GM19239 (cell line): ENCODE measurements at regions not wholly inside any gene's neighbourhood (a gene's known extent, or its start where the extent isn't known, plus 50 kb on each side); places are given as distances from the start of the nearest gene placed in this dataset.

Experiments used
- DNase-seq: peaks from one replicate; pipeline ENCODE4 v3.0.0; 2011; ENCODE audit warnings: low spot score; ENCODE audit not compliant: insufficient read length
- FAIRE-seq: peaks from 2 replicates; lab custom pipeline; 2011; peaks lifted over from hg19 to GRCh38; lab: Jason Lieb, UNC

- FAIRE-seq, result no peak
Measured at GRCh38 chr22:47251911-47252310, 489.5 kb downstream of the TBC1D22A start.

DNA sequence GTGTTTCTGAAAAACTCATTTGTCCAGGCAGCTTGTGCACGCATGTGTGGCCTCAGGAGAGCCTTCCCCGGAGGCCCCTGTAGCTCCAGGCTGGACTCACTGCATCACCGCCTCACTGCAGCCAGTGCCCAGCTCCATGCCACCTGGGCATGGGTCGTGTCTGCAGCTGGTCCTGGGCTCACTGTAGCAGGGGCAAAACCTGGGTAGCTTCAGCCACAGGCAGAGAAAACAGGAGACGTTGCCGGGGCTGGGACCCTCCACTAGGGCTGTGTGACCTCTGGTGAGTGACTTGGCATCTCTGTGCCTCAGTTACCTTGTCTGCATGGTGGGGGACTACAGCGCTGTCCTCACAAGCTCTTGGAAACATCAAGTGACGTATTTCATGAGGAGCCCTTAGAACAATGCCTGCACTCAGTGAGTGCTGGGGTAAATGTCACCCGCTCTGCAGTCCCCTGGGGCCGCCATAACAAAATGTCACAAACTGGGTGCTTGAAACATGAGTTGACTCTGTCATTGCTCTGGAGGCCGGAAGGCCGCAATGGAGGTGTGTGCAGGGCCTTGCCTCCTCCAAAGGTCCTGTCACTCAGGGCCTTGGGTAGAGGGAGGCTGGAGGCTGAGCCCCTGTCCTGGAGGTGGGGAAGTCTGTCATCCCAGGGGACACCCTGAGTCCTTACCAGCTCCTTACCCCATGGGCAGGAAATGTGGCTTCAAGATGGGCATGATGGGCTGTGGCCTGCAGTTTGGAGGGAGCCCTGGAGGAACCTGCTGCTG lies 488.7 kb downstream of the TBC1D22A start:
- FAIRE-seq (no peak), DNase-seq (no peak)

More at GRCh38 chr22:47251911-47252310, 489.5 kb downstream of the TBC1D22A start:
- no peak for DNase-seq

GRCh38 chr22:47249370-47249928 lies 487.0 kb downstream of the TBC1D22A start:
- no peak for DNase-seq
- no peak for FAIRE-seq

- DNase-seq (no peak), FAIRE-seq (no peak)
Measured at GRCh38 chr22:47248925-47249324, 486.5 kb downstream of the TBC1D22A start.

GRCh38 chr22:47247579-47248240 lies 485.3 kb downstream of the TBC1D22A start:
- FAIRE-seq (no peak), DNase-seq (no peak)

- DNase-seq (no peak), FAIRE-seq (no peak)
Measured at GRCh38 chr22:47245786-47246185, 483.3 kb downstream of the TBC1D22A start.

- FAIRE-seq (no peak), DNase-seq (no peak)
Measured at GRCh38 chr22:47245286-47245685, 482.8 kb downstream of the TBC1D22A start.

GRCh38 chr22:47240116-47240515 lies 477.7 kb downstream of the TBC1D22A start:
- FAIRE-seq (no peak), DNase-seq (no peak)

DNA sequence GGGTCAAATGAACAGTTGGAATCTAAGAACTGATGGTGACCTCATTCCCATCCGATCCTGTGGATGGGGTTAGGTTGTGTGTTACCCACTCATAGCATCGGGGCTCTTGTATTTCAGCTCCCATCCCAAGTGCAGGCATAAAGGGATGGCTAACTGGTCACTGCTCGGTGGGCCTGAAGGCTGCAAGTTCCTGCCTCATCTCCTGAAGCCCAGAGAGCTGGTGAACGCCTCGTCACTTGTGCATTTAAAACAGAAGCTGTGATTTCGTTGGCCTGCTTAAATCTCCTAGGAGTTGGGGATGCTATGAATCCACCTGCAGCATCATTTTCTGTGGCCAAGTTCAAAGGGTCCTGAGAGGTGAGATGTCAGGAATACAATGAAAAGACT lies 477.0 kb downstream of the TBC1D22A start:
- DNase-seq (no peak), FAIRE-seq (no peak)

DNA sequence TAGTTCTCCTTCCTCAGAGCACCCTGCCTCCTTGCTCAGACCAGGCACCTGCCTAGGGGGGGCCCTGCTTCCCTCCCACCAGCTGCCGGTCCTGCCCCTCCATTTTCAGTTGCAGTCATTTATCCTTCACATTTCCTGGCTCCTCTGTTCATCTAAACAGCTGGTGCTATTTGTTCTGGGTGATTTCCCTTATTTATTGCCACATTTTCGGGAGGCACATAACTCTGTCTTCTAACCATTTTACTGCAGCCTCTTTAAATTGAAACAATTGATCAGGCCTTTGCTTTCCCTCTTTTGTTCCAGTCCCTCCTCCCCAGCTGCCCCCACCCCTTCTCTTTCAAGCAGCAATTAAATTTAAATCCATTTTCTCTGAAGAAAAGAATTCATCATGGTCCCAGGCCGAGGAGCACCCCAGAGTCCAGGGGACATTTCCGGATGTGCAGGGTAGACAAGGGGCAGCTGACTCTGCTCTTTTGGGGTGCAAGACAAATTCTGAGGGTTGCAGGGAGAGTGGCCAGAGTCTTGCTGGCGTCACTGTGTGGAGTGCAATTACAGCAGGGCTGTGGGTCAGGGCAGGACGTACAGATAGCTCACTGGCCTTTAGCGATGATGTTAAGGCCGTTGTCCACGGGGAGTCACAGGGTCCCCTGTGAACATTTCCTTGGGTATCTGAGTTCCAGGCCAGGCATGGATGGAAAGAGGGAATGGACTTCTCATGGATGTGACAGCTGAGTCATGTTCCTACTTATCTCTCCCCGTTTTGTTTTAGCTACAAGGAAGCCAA lies 476.4 kb downstream of the TBC1D22A start:
- FAIRE-seq, result no peak
- no peak for DNase-seq

GRCh38 chr22:47237890-47238480 lies 475.5 kb downstream of the TBC1D22A start:
- FAIRE-seq (no peak), DNase-seq (no peak)

DNA sequence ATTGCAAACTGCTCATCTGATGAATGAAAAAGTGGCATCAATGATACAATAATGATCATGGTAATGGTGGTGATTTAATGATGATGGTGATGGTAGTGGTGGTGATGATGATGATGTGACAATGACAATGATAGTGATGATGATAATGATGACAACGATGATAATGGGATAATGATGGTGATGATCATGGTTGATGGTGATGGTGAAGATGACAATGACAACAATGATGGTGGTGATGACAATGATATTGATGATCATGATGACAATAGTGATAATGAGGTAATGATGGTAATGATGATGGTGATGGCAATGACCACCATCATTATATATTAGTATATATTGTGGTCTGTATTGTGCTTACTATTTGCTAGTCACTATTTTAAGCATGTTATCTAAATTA lies 474.3 kb downstream of the TBC1D22A start:
- DNase-seq, result no peak
- no peak for FAIRE-seq

DNA sequence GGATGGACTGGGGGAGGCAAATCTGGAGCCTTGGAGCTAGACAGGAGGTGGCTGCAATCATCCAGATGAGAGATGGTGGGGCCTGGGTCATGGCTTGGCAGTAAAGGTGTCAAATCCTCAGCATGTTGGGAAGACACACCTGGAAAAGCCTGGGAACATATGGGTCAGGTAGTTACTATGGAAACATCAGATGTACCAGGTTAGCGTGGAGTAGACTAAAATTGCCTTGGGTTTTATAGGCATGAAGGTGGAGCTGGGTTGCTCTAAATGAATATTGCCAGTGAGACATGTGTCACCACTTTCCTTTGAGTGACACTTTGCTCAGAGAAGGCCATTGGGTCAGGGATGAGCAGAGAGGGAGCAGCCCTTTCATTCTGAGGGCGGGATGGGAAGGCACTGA lies 473.7 kb downstream of the TBC1D22A start:
- DNase-seq (no peak), FAIRE-seq (no peak)

DNA sequence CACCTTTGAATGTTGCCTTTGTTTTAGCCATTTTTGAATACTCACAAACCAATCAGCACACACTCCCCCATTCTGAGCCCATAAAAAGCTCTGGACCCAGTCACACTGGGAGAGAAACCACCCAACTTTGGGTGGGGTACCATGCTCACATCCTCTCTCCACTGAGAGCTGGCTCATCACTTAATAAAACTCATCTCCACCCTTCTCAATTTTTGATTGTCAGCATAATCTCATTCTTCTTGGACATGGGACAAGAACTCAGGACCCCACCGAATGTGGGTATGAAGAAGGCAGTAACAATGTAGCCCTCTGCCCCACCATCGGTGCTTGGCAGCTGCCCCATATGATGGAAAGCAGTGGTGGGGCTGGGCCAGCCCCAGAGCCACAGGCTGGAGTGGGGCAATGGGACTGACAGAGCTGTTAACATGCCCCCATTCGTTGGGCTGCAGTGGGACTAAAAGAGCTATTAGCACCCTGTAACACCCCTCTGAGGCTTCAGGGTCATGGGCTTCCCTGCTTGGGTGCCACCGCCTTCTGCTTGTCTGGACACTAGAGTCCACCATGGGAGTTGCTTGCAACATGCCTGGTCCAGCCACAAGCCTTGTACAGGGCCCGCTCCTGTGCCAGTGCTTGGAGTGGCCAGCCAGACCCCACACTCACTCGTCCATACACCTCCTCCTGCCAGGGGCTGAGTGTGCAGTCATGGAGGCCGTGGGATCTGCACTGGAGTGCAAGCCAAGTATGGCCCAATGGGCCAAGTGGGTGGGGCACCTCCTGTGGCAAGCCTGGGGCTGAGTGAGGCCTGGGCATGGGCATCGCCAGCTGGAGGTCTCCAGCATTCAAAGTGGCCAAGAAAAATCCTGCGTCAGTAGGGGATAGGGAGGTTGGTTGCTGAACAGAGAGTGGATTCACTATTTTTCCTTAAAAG lies 471.1 kb downstream of the TBC1D22A start:
- no peak for FAIRE-seq

DNA sequence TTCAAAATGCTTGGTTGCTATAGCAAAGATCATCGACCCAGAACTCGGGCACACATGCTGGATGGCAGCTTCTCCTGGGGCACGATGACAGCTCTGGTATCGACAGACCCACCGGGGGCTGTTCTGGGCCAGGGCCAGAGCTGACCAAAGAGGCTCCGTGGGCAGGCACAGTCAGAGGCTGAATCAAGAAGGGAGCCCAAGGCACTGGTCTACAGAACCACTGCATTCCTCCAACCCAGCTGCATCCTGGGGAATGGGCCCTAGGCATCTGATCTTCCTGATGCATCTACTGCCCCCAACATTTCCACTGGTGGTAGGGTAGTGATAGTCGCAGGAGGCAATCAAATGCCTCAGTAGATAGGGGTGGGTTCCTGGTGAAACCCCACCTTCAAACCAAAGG lies 470.3 kb downstream of the TBC1D22A start:
- no peak for FAIRE-seq
- no peak for DNase-seq

More for the DNA sequence above, 471.1 kb downstream of the TBC1D22A start:
- no peak for DNase-seq

DNA sequence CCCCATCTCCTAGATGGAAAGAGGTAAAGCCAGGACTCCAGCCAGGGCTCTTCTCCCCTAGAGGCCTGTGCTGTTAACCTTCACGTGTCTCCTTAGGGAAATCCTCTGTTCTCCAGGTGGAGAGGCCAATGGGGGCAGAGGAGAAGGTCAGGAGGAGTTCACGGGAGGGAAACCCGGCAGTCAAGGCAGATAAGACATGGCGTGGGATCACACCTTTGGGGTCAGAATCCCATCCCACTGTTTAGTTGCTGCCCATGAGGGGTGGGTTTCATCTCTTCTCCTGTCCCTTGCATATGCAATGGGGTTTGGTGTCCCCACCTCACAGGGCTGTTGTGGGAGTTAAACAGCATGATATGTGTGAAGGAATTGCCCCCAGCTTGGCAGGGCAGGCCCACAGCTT lies 469.7 kb downstream of the TBC1D22A start:
- DNase-seq (no peak), FAIRE-seq (no peak)

DNA sequence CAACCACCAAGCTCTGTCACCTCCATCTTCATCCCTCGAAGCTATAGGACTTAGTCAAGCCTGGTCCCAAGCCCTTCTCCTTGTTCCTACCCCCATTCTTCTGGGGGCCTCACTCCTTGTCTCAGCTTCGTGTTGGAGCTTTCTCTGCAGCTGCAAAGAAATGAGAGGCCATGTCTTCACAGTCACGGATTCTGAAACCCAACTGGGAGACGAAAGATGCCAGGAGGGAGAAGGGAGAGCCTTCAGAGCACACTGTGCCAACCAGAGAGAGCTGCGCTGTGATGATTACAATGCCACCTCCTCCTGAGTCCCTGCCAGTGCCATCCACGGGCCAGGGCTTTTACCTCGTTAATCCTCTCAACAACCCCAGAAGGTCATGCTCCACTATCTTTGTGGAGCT lies 469.3 kb downstream of the TBC1D22A start:
- no peak for DNase-seq
- FAIRE-seq, result no peak

- no peak for FAIRE-seq
Measured at GRCh38 chr22:47230741-47231140, 468.3 kb downstream of the TBC1D22A start.

DNA sequence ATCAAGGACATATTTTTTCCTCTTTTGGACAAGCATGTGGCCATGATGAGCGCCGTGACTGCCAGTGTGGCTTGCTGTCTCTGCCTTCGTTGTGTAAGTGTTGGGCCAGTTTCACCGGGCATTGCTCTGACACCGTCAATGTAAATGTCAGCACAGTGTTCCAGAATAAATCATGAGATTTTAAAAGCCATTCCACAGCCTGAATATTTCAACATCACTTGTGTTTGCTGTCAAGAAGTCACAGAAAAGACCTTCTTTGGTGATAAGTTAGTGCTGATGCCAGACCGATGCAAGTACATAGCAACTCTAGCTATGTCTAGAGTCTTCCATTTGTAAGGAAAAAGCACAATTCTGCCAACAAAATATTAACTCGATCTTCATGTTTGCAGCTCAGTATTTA lies 467.8 kb downstream of the TBC1D22A start:
- no peak for FAIRE-seq
- DNase-seq, result no peak

More at GRCh38 chr22:47230741-47231140, 468.3 kb downstream of the TBC1D22A start:
- no peak for DNase-seq
